Adrenal gland (tissue), 9 donors: ENCODE measurements at regions not wholly inside any gene's neighbourhood (a gene's known extent, or its start where the extent isn't known, plus 50 kb on each side); places are given as distances from the start of the nearest gene placed in this dataset.

Experiments used
- DNase-seq, 7 donors: peaks; one replicate each; pipeline ENCODE4 v3.0.0-alpha.2; 2019 to 2020
- H3K27ac ChIP-seq, 5 donors: fragments of 200-600 bp; sonication (generic) in 4 of 5; 1 replicate in 3 of 5; 2 replicates in 2 of 5; pipeline versions ENCODE4 v1.5.1 to v1.8.0; 2016 to 2020; ENCODE audit warnings: mild to moderate bottlenecking in 1 of 5
- H3K27me3 ChIP-seq: fragments of 200-600 bp; 2 replicates; pipeline ENCODE4 v1.8.0; 2021
- H3K36me3 ChIP-seq, 2 donors: fragments of 200-600 bp; replicated peaks in 1 of 2; 1 replicate in 1 of 2; 2 replicates in 1 of 2; pipeline versions ENCODE4 v1.5.1 to v1.8.0; 2018 to 2022
- H3K4me1 ChIP-seq, 2 donors: fragments of 200-600 bp; replicated peaks in 1 of 2; 1 replicate in 1 of 2; 2 replicates in 1 of 2; pipeline versions ENCODE4 v1.5.1 to v1.8.0; 2018 to 2021
- H3K4me3 ChIP-seq, 4 donors: fragments of 200-600 bp; sonication (generic) in 3 of 4; one replicate each; pipeline ENCODE4 v1.5.1; 2016 to 2018
- H3K9me3 ChIP-seq, 3 donors: fragments of 200-600 bp; sonication (generic) in 1 of 3; replicated peaks in 1 of 3; 1 replicate in 2 of 3; 2 replicates in 1 of 3; pipeline versions ENCODE4 v1.5.1 to v1.8.0; 2016 to 2021
- POLR2A ChIP-seq, 2 donors: fragments of 450-650 bp; IDR thresholded peaks; one replicate each; pipeline ENCODE4 v1.6.1; 2017; ENCODE audit warnings: antibody characterized with exemption in 2 of 2, mild to moderate bottlenecking in 2 of 2, moderate library complexity in 1 of 2
- WGBS, 4 donors: extraction: QIAGEN DNeasy Blood & Tissue Kit in 2 of 4; methylation state at CpG; one replicate each; pipeline versions ENCODE4 v1.1.5 to v1.1.7; 2013 to 2017; 5-methylcytosine and 5-hydroxymethylcytosine counted together
- intact Hi-C, 2 donors: fragments of 100-400 bp; cut with DNase I; formaldehyde crosslinking; loops; one replicate each; pipeline versions ENCODE4 v1.14.1 to v1.15.0; 2022 to 2023
- TF ChIP-seq, protein P1 (sequence below), 6 experiments: fragments of 450-650 bp in 4 of 6; fragments of 200-600 bp in 2 of 6; sonication (generic) in 1 of 6; IDR thresholded peaks; 1 replicate in 5 of 6; 2 replicates in 1 of 6; pipeline versions ENCODE4 v1.5.1 to v1.8.0; 2016 to 2021; ENCODE audit warnings: antibody characterized with exemption in 6 of 6, mild to moderate bottlenecking in 2 of 6, moderate library complexity in 1 of 6
- donor health status: healthy with polysubstance abuse.
- donor health status: Bipolar disorder and iron deficiency.
- donor health status: DM: yes; HTN: yes; CAD: no.
- donor health status: DM: no; HTN: no; CAD: no.
- donor health status: DM: no; HTN: no; CAD: no.

DNA sequence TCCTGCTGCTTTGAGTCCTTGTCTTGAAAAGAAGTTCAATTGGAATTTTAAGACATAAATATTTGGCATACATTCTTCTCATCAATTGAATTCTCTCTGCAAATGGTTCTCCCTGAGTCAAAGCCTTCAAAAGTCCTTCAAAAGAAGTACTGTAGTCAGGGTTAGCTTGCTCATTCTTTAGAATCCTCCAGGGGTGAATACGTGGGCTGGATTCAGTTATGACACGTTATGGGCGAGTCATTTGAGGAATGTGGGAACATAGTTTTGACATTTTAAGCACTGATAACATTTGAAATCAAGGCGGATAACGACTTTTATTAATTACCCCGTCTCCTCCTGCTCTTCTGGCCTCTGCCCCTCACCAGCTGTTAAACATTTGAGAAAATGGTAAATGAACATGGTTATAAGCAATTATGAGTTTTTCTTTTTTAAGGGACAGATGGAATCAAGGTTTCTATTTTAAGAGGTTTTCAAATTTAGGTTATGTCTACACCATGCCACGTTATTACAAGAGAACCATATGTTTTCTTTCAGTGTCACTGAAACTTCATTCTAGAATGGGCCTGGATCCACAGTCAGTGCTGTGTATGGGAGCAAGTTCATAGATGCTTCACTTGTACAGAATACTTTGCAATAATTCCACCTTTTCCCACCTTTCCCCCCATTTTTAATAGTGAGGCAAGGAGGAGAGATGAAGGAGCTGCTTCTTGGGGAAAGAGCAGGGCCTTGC is 273.1 kb downstream of the TSN start:
- H3K27me3 ChIP-seq = no peaks in the 10 kb centered on the region
- 34 to 55% (median 46%) methylated on average over 7 of the region's 7 CpGs for WGBS, 4 donors
- no peak for TF ChIP-seq POLR2A (IDR thresholded peaks at IDR 0.05)
- TF ChIP-seq, protein P1, sequence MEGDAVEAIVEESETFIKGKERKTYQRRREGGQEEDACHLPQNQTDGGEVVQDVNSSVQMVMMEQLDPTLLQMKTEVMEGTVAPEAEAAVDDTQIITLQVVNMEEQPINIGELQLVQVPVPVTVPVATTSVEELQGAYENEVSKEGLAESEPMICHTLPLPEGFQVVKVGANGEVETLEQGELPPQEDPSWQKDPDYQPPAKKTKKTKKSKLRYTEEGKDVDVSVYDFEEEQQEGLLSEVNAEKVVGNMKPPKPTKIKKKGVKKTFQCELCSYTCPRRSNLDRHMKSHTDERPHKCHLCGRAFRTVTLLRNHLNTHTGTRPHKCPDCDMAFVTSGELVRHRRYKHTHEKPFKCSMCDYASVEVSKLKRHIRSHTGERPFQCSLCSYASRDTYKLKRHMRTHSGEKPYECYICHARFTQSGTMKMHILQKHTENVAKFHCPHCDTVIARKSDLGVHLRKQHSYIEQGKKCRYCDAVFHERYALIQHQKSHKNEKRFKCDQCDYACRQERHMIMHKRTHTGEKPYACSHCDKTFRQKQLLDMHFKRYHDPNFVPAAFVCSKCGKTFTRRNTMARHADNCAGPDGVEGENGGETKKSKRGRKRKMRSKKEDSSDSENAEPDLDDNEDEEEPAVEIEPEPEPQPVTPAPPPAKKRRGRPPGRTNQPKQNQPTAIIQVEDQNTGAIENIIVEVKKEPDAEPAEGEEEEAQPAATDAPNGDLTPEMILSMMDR (IDR thresholded peaks at IDR 0.05) = no peak
- H3K36me3 ChIP-seq = no peaks in the 10 kb centered on the region
- no peak overlapping the region for H3K4me3 ChIP-seq
- intact Hi-C loops = no loop called here
- peak in 1 of 7 donors; percentile 5 for DNase-seq
- no peaks in the 10 kb centered on the region for H3K4me1 ChIP-seq
- no peak overlapping the region for H3K27ac ChIP-seq
- no peaks in the 10 kb centered on the region for H3K9me3 ChIP-seq

GRCh38 chr2:122029456-122029855 is 274.0 kb downstream of the TSN start:
- no peak for TF ChIP-seq POLR2A (IDR thresholded peaks at IDR 0.05)
- TF ChIP-seq, protein P1 (IDR thresholded peaks at IDR 0.05) = no peak
- WGBS, 4 donors = 80 to 87% (median 85%) methylated on average over 7 of the region's 7 CpGs
- no peak for DNase-seq
- intact Hi-C loops = no loop called here
- Histone ChIP-seq H3K27me3 (no peaks in the 10 kb centered on the region), H3K4me1 (no peaks in the 10 kb centered on the region), H3K4me3 (no peak overlapping the region), H3K36me3 (no peaks in the 10 kb centered on the region), H3K27ac (no peak overlapping the region), H3K9me3 (no peaks in the 10 kb centered on the region)

DNA sequence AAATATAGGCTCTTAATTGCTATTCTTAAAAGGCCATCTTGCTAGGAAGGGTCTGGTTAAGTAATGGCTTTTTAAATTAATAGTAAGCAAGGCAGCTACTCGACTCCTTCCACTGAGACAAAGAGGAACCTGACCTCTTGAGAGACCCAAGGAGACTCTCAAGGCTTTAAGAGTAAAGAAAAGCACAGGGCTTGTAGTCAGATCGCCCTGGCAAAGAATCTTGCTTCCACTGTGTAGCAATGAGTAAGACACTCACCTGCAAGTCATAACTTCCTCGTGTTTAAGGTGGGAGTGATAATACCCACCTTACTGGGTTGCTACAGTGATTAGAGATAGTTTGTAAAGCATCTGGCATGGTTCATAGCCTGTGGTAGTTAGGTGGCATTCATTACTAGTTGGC is 274.5 kb downstream of the TSN start:
- TF ChIP-seq POLR2A (IDR thresholded peaks at IDR 0.05) = no peak
- TF ChIP-seq, protein P1 (IDR thresholded peaks at IDR 0.05) = no peak
- Histone ChIP-seq H3K27ac (no peak overlapping the region), H3K4me3 (no peak overlapping the region), H3K36me3 (no peaks in the 10 kb centered on the region), H3K4me1 (no peaks in the 10 kb centered on the region), H3K27me3 (no peaks in the 10 kb centered on the region), H3K9me3 (no peaks in the 10 kb centered on the region)
- intact Hi-C loops = no loop called here
- DNase-seq = no peak
- WGBS, 4 donors = 38 to 71% (median 65%) methylated on average over 3 of the region's 3 CpGs

GRCh38 chr2:122031544-122032263 is 276.3 kb downstream of the TSN start:
- peak; percentile 27 to 67 (median 56) for DNase-seq
- TF ChIP-seq, protein P1 (IDR thresholded peaks at IDR 0.05) = no peak
- no peak for TF ChIP-seq POLR2A (IDR thresholded peaks at IDR 0.05)
- H3K36me3 ChIP-seq = no peaks in the 10 kb centered on the region
- H3K4me3 ChIP-seq = no peak overlapping the region
- no peak overlapping the region for H3K27ac ChIP-seq
- H3K27me3 ChIP-seq = no peaks in the 10 kb centered on the region
- H3K4me1 ChIP-seq = no peaks in the 10 kb centered on the region
- no peaks in the 10 kb centered on the region for H3K9me3 ChIP-seq
- intact Hi-C loops = no loop called here
- 47 to 52% (median 48%) methylated on average over 10 of the region's 10 CpGs for WGBS, 4 donors
